A549 (cell line): ENCODE measurements at regions not wholly inside any gene's neighbourhood (a gene's known extent, or its start where the extent isn't known, plus 50 kb on each side); places are given as distances from the start of the nearest gene placed in this dataset.

Experiments used
- CEBPB ChIP-seq, 2 experiments: fragments of >200 bp in 1 of 2; sonication (Bioruptor Twin) in 1 of 2; formaldehyde crosslinking in 1 of 2; IDR thresholded peaks; 2 replicates each; pipeline ENCODE4 v1.6.1; 2012 to 2016
- CTCF ChIP-seq: fragments of >200 bp; sonication (Bioruptor Twin); formaldehyde crosslinking; IDR thresholded peaks from 3 replicates; pipeline ENCODE4 v1.5.1; 2016
- FOSL2 ChIP-seq, 2 experiments: fragments of 450-650 bp in 1 of 2; fragments of >200 bp in 1 of 2; sonication (Bioruptor Twin) in 1 of 2; formaldehyde crosslinking; IDR thresholded peaks; 2 replicates each; pipeline versions ENCODE4 v1.5.0 to v1.6.1; 2016 to 2020; ENCODE audit warnings: mild to moderate bottlenecking in 1 of 2, moderate library complexity in 1 of 2
- KDM1A ChIP-seq: fragments of 200-600 bp; sonication (generic); IDR thresholded peaks from 2 replicates; pipeline ENCODE4 v1.6.1; 2016; ENCODE audit warnings: low read depth, mild to moderate bottlenecking
- KDM5A ChIP-seq: fragments of 200-600 bp; sonication (generic); IDR thresholded peaks from 2 replicates; pipeline ENCODE4 v1.6.1; 2016; ENCODE audit warnings: antibody characterized with exemption, mild to moderate bottlenecking
- MAFK ChIP-seq: fragments of 450-650 bp; IDR thresholded peaks from 2 replicates; pipeline ENCODE4 v1.6.1; 2014; ENCODE audit not compliant: partially characterized antibody
- POLR2A ChIP-seq: IDR thresholded peaks from 2 replicates; pipeline ENCODE4 v1.6.1; 2012; ENCODE audit warnings: mild to moderate bottlenecking, low read length
- RNF2 ChIP-seq: fragments of 200-600 bp; sonication (generic); IDR thresholded peaks from 2 replicates; pipeline ENCODE4 v1.6.1; 2016; ENCODE audit warnings: low read depth, mild to moderate bottlenecking, antibody characterized with exemption, moderate library complexity, borderline replicate concordance
- TP53 ChIP-seq: fragments of 250-450 bp; sonication (Bioruptor Pico); IDR thresholded peaks from 2 replicates; pipeline ENCODE4 v1.5.0; 2021; ENCODE audit warnings: mild to moderate bottlenecking, moderate library complexity
- TF ChIP-seq, protein P1 (sequence below): IDR thresholded peaks from 2 replicates; pipeline ENCODE4 v1.6.1; 2012

- TF ChIP-seq CTCF (no peak), CEBPB (IDR thresholded peaks at IDR 0.05) (no peak), TP53 (no peak), POLR2A (no peak), RNF2 (no peak), KDM1A (no peak), FOSL2 (IDR thresholded peaks at IDR 0.05) (no peak), FOSL2 (CRISPR knock-in tag; IDR thresholded peaks at IDR 0.05) (no peak), MAFK (no peak), KDM5A (no peak)
- TF ChIP-seq, protein P1, sequence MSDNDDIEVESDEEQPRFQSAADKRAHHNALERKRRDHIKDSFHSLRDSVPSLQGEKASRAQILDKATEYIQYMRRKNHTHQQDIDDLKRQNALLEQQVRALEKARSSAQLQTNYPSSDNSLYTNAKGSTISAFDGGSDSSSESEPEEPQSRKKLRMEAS, result no peak
Measured at GRCh38 chr2:189261916-189262315, 82.4 kb upstream of the COL5A2 start.
